GM23338 (cell line): ENCODE measurements at regions not wholly inside any gene's neighbourhood (a gene's known extent, or its start where the extent isn't known, plus 50 kb on each side); places are given as distances from the start of the nearest gene placed in this dataset.

Experiments used
- CREB1 ChIP-seq: fragments of 250-450 bp; sonication (Bioruptor Pico); IDR thresholded peaks from 2 replicates; pipeline ENCODE4 v1.5.0; 2020; ENCODE audit warnings: low read depth, mild to moderate bottlenecking, moderate library complexity
- EZH2 ChIP-seq: fragments of 200-600 bp; sonication (generic); IDR thresholded peaks from one replicate; pipeline ENCODE4 v1.8.0; 2017; ENCODE audit warnings: antibody characterized with exemption, mild to moderate bottlenecking, low read depth; ENCODE audit not compliant: unreplicated experiment
- EZH2phosphoT487 ChIP-seq: fragments of 200-600 bp; sonication (generic); IDR thresholded peaks from one replicate; pipeline ENCODE4 v1.8.1; 2018; ENCODE audit warnings: antibody characterized with exemption; ENCODE audit not compliant: unreplicated experiment
- JUNB ChIP-seq: IDR thresholded peaks from one replicate; pipeline ENCODE4 v1.6.1; 2016; ENCODE audit warnings: antibody characterized with exemption; ENCODE audit not compliant: unreplicated experiment
- POLR2AphosphoS5 ChIP-seq: IDR thresholded peaks from 2 replicates; pipeline ENCODE4 v1.6.1; 2016; ENCODE audit warnings: antibody characterized with exemption, low read depth
- TF ChIP-seq, protein P1 (sequence below), 2 experiments: fragments of 200-600 bp in 1 of 2; sonication (generic) in 1 of 2; conservative IDR thresholded peaks; 2 replicates each; pipeline versions ENCODE4 v1.5.1 to v1.6.1; 2016 to 2017; ENCODE audit warnings: antibody characterized with exemption in 2 of 2, low read depth in 2 of 2, mild to moderate bottlenecking in 2 of 2, moderate library complexity in 1 of 2
- TF ChIP-seq, protein P2 (sequence below): IDR thresholded peaks from one replicate; pipeline ENCODE4 v1.6.1; 2018; ENCODE audit warnings: antibody characterized with exemption; ENCODE audit not compliant: unreplicated experiment

DNA sequence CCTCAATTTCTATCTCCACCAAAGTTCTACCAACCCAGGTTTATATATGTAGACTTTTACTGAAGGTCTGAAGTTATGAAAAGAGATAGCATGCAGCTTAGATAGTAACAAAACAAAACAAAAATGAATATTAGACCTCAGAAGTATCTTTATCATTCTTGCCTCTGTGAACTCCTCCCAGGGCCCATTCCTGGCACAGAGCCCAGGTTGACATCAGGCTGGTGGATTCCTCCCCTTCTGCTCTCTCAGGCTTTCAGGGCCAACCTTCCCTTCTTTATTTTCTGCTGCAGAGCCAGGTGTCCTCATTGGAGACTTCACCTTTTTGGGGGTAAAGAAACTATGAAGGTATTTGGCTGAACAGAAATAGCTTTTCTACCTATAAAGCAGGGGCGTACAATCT is 112.8 kb upstream of the PITX2 start:
- TF ChIP-seq, protein P1, sequence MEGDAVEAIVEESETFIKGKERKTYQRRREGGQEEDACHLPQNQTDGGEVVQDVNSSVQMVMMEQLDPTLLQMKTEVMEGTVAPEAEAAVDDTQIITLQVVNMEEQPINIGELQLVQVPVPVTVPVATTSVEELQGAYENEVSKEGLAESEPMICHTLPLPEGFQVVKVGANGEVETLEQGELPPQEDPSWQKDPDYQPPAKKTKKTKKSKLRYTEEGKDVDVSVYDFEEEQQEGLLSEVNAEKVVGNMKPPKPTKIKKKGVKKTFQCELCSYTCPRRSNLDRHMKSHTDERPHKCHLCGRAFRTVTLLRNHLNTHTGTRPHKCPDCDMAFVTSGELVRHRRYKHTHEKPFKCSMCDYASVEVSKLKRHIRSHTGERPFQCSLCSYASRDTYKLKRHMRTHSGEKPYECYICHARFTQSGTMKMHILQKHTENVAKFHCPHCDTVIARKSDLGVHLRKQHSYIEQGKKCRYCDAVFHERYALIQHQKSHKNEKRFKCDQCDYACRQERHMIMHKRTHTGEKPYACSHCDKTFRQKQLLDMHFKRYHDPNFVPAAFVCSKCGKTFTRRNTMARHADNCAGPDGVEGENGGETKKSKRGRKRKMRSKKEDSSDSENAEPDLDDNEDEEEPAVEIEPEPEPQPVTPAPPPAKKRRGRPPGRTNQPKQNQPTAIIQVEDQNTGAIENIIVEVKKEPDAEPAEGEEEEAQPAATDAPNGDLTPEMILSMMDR (conservative IDR thresholded peaks at IDR 0.05; ENCODE audit: low read depth in 2 of 2): no peak
- TF ChIP-seq EZH2phosphoT487 (no peak), CREB1 (CRISPR knock-in tag) (no peak), JUNB (no peak), POLR2AphosphoS5 (no peak), EZH2 (no peak)
- TF ChIP-seq, protein P2, sequence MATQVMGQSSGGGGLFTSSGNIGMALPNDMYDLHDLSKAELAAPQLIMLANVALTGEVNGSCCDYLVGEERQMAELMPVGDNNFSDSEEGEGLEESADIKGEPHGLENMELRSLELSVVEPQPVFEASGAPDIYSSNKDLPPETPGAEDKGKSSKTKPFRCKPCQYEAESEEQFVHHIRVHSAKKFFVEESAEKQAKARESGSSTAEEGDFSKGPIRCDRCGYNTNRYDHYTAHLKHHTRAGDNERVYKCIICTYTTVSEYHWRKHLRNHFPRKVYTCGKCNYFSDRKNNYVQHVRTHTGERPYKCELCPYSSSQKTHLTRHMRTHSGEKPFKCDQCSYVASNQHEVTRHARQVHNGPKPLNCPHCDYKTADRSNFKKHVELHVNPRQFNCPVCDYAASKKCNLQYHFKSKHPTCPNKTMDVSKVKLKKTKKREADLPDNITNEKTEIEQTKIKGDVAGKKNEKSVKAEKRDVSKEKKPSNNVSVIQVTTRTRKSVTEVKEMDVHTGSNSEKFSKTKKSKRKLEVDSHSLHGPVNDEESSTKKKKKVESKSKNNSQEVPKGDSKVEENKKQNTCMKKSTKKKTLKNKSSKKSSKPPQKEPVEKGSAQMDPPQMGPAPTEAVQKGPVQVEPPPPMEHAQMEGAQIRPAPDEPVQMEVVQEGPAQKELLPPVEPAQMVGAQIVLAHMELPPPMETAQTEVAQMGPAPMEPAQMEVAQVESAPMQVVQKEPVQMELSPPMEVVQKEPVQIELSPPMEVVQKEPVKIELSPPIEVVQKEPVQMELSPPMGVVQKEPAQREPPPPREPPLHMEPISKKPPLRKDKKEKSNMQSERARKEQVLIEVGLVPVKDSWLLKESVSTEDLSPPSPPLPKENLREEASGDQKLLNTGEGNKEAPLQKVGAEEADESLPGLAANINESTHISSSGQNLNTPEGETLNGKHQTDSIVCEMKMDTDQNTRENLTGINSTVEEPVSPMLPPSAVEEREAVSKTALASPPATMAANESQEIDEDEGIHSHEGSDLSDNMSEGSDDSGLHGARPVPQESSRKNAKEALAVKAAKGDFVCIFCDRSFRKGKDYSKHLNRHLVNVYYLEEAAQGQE: no peak
